ENCODE measurements at regions not wholly inside any gene's neighbourhood (a gene's known extent, or its start where the extent isn't known, plus 50 kb on each side); places are given as distances from the start of the nearest gene placed in this dataset.
A peak's percentile ranks its signal among the peaks of the same experiment; 100 is the strongest.

DNA sequence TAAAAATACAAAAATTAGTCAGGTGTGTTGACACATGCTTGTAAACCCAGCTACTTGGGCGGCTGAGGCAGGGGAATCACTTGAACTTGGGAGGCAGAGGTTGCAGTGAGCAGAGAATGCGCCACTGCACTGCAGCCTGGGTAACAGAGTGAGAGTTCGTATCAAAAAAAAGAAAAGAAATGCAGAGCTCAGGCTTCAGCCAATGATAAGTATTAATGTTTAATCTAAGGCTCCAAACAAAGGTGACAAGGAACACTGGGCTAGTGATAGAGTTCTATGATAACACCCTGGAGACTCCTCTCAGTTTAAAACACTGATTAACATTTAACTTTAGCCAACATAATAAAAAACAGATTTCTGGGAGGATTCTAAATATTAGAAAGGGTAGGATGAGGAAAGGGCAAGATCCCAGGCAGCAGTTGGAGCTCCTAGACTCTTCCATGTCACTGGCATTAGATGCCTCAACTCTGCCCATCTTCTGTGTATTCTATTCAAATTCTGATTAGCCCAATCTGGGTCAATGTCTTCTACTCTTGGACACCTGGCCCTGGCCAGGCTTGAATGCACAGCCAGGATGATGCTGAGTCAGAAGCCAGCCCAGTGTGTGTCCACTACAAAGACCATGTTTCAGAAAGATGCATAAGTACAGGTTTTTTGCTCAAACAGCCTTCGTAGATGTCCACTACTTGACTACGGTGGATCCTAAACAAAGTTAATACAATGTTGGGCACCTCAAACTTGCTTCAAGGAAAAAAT is 91.0 kb upstream of the FAM169A start:
- in situ Hi-C loops (cut with HindIII; ENCODE audit: low sequenced_read_pairs): no loop called here
- DNase-seq (ENCODE audit: low read depth, low spot score): no peak
- H3K4me3 ChIP-seq (ENCODE audit: low read depth, low read length): no peak overlapping the region
- TF ChIP-seq CTCF (IDR thresholded peaks at IDR 0.05; ENCODE audit: low read depth, low read length): no peak

DNA sequence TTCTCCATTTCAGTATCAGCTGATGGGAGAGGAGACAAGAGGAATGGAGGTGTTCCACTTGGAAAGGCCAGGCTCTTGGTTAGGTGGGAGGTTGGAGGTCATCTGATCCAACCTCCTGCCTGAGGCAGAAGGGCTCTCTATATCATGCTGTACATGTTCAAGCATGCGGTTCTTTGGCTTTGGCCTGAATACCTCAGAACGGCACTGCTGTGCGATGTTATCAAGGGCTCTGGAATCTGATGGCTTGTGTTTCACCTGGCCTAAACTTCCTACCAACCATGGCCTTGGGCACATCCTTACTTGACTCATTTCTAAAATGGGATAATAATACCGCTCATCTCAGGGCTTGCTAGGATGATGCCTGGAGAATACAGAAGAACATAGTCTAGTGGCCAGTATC is 90.1 kb upstream of the FAM169A start:
- DNase-seq (ENCODE audit: low read depth, low spot score): no peak
- no peak overlapping the region for H3K4me3 ChIP-seq (ENCODE audit: low read depth, low read length)
- in situ Hi-C loops (cut with HindIII; ENCODE audit: low sequenced_read_pairs): no loop called here
- TF ChIP-seq CTCF (IDR thresholded peaks at IDR 0.05; ENCODE audit: low read depth, low read length): no peak

DNA sequence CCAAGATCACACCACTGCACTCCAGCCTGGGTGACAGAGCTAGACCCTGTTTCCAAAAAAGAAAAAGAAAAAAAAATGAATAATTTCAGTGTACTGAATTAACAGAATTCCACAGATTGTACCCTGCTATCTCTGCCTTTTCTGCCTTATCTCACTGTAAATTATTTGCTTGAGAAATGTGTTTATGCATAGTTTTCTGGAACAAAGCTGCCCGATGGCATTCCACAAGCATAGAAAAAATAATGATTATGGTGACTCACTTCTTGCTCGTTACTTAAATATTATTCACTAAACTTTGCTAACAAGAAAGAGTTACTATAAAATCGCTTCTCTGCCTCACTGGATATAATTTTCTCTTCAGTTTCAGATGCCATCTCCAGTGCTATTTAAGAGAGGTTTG is 88.7 kb upstream of the FAM169A start:
- TF ChIP-seq CTCF (IDR thresholded peaks at IDR 0.05; ENCODE audit: low read depth, low read length): no peak
- DNase-seq (ENCODE audit: low read depth, low spot score): peak; percentile 41
- in situ Hi-C loops (cut with HindIII; ENCODE audit: low sequenced_read_pairs): no loop called here
- no peak overlapping the region for H3K4me3 ChIP-seq (ENCODE audit: low read depth, low read length)

- in situ Hi-C loops (cut with HindIII; ENCODE audit: low sequenced_read_pairs): no loop called here
- no peak overlapping the region for H3K4me3 ChIP-seq (ENCODE audit: low read depth, low read length)
- no peak for TF ChIP-seq CTCF (IDR thresholded peaks at IDR 0.05; ENCODE audit: low read depth, low read length)
- peak; percentile 44 for DNase-seq (ENCODE audit: low read depth, low spot score)
These were observed 87.9 kb upstream of the FAM169A start for GRCh38 chr5:74953937-74954720.

DNA sequence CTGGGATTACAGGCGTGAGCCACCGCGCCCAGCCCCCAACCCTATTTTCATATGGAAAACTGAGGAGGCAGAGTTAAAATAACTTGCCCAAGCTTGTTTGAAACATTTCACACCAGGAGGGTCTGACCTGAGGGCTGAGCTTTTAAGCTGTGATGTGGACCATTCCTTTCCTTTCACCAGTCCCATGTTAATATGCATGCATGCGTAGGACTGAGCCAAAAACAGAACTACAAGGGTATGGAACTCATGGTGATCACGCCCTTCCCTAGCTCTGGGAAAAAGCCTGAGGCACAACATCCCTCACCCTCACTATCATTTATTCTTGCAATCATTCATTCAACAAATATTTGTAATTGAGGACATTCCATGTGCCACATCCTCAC is 87.4 kb upstream of the FAM169A start:
- in situ Hi-C loops (cut with HindIII; ENCODE audit: low sequenced_read_pairs): no loop called here
- TF ChIP-seq CTCF (IDR thresholded peaks at IDR 0.05; ENCODE audit: low read depth, low read length): no peak
- no peak overlapping the region for H3K4me3 ChIP-seq (ENCODE audit: low read depth, low read length)
- DNase-seq (ENCODE audit: low read depth, low spot score): no peak

DNA sequence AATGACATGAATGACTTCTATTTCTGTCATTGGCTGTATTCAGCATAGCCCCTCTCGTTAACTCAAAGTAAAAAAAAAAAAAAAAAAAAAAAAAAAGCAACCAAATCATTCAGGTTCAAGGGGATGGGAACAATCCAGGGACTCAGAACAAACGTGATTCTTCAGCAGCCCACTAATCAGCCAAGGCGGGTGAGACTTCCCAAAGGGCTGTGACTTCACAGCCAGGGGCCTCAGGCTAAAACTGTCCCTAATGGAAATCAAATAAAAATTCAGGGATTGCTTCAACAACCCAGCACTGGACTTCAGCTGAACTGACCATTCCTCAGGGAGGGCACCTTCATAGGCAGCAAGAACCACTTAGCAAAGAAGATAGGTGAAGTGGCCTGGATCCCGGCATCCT is 86.2 kb upstream of the FAM169A start:
- H3K4me3 ChIP-seq (ENCODE audit: low read depth, low read length): no peak overlapping the region
- in situ Hi-C loops (cut with HindIII; ENCODE audit: low sequenced_read_pairs): no loop called here
- DNase-seq (ENCODE audit: low read depth, low spot score): no peak
- TF ChIP-seq CTCF (IDR thresholded peaks at IDR 0.05; ENCODE audit: low read depth, low read length): no peak
